Upper lobe of right lung (tissue), 1 donor: ENCODE measurements at regions not wholly inside any gene's neighbourhood (a gene's known extent, or its start where the extent isn't known, plus 50 kb on each side); places are given as distances from the start of the nearest gene placed in this dataset.
"Not testable (repeated sequence)": the region's sequence is repeated elsewhere in the genome, so short reads cannot be mapped to it uniquely, and the experiment has no call there.

ENCODE experiments used
- ATAC-seq: fragments of 200-7000 bp; cut with Tn5 transposase; one replicate; pipeline ENCODE4 v1.9.1; 2020; ENCODE audit warnings: mild to moderate bottlenecking, moderate library complexity
- DNase-seq: peaks from one replicate; pipeline ENCODE4 v3.0.0-alpha.2; 2020
- H3K27ac ChIP-seq: fragments of 200-600 bp; one replicate; pipeline ENCODE4 v1.8.0; 2022
- H3K27me3 ChIP-seq: fragments of 200-600 bp; one replicate; pipeline ENCODE4 v1.8.0; 2022; ENCODE audit warnings: mild to moderate bottlenecking
- H3K36me3 ChIP-seq: fragments of 200-600 bp; one replicate; pipeline ENCODE4 v1.8.0; 2022
- H3K4me1 ChIP-seq: fragments of 200-600 bp; one replicate; pipeline ENCODE4 v1.8.0; 2022
- H3K4me3 ChIP-seq: fragments of 200-600 bp; one replicate; pipeline ENCODE4 v1.8.0; 2022; ENCODE audit warnings: mild to moderate bottlenecking
- H3K9me3 ChIP-seq: fragments of 200-600 bp; one replicate; pipeline ENCODE4 v1.8.0; 2022
- intact Hi-C: fragments of 100-400 bp; cut with DNase I; formaldehyde crosslinking; loops from one replicate; pipeline ENCODE4 v1.11.0; 2022
- TF ChIP-seq, protein P1 (sequence below): fragments of 200-600 bp; IDR thresholded peaks from one replicate; pipeline ENCODE4 v1.8.0; 2022; ENCODE audit warnings: antibody characterized with exemption
- donor health status: DM: no; HTN: yes; CAD: no; lungs with severe emphysema.

- Histone ChIP-seq H3K27ac (no peak overlapping the region), H3K27me3 (no peaks in the 10 kb centered on the region), H3K4me1 (no peaks in the 10 kb centered on the region), H3K36me3 (no peaks in the 10 kb centered on the region), H3K4me3 (no peak overlapping the region), H3K9me3 (no peaks in the 10 kb centered on the region)
- ATAC-seq, result no peak
- TF ChIP-seq, protein P1, sequence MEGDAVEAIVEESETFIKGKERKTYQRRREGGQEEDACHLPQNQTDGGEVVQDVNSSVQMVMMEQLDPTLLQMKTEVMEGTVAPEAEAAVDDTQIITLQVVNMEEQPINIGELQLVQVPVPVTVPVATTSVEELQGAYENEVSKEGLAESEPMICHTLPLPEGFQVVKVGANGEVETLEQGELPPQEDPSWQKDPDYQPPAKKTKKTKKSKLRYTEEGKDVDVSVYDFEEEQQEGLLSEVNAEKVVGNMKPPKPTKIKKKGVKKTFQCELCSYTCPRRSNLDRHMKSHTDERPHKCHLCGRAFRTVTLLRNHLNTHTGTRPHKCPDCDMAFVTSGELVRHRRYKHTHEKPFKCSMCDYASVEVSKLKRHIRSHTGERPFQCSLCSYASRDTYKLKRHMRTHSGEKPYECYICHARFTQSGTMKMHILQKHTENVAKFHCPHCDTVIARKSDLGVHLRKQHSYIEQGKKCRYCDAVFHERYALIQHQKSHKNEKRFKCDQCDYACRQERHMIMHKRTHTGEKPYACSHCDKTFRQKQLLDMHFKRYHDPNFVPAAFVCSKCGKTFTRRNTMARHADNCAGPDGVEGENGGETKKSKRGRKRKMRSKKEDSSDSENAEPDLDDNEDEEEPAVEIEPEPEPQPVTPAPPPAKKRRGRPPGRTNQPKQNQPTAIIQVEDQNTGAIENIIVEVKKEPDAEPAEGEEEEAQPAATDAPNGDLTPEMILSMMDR, result no peak
- no peak for DNase-seq
- intact Hi-C loops, result no loop called here
Observed at GRCh38 chr2:16218161-16218560, 277.8 kb downstream of the MYCN start.

DNA sequence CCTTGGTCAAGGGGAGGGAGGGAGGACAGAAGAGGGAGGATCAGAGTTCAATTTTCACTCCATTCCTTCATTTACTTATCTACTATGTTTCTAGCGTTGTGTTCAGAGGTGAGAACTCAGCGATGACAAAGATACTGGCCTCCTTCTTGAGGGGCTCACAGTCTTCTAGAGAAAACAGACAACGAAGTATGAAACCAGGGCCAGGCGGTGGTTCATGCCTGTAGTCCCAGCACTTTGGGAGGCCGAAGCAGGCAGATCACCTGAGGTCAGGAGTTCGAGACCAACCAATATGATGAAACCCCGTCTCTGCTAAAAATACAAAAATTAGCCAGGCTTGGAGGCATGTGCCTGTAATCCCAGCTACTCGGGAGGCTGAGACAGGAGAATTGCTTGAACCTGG lies 277.4 kb downstream of the MYCN start:
- intact Hi-C loops, result not testable (repeated sequence)

GRCh38 chr2:16217291-16217690 lies 276.9 kb downstream of the MYCN start:
- H3K9me3 ChIP-seq, result no peaks in the 10 kb centered on the region
- H3K27ac ChIP-seq, result no peak overlapping the region
- H3K36me3 ChIP-seq, result no peaks in the 10 kb centered on the region
- H3K4me3 ChIP-seq, result no peak overlapping the region
- TF ChIP-seq, protein P1, result no peak
- H3K4me1 ChIP-seq, result no peaks in the 10 kb centered on the region
- no peaks in the 10 kb centered on the region for H3K27me3 ChIP-seq
- DNase-seq (no peak), ATAC-seq (no peak)
- intact Hi-C loops, result no loop called here

More for the DNA sequence above, 277.4 kb downstream of the MYCN start:
- not testable (repeated sequence) for H3K27ac ChIP-seq, DNase-seq, ATAC-seq, H3K4me3 ChIP-seq, H3K36me3 ChIP-seq, H3K27me3 ChIP-seq, H3K9me3 ChIP-seq, H3K4me1 ChIP-seq

GRCh38 chr2:16216558-16216945 lies 276.2 kb downstream of the MYCN start:
- H3K36me3 ChIP-seq, result no peaks in the 10 kb centered on the region
- H3K27me3 ChIP-seq, result no peaks in the 10 kb centered on the region
- no peaks in the 10 kb centered on the region for H3K4me1 ChIP-seq
- ATAC-seq (no peak), DNase-seq (no peak)
- TF ChIP-seq, protein P1, result no peak
- H3K9me3 ChIP-seq, result no peaks in the 10 kb centered on the region
- no peak overlapping the region for H3K27ac ChIP-seq
- no peak overlapping the region for H3K4me3 ChIP-seq
- intact Hi-C loops, result no loop called here

- H3K36me3 ChIP-seq, result no peaks in the 10 kb centered on the region
- ATAC-seq (no peak), DNase-seq (no peak)
- TF ChIP-seq, protein P1, result no peak
- H3K27ac ChIP-seq, result no peak overlapping the region
- no peak overlapping the region for H3K4me3 ChIP-seq
- H3K4me1 ChIP-seq, result no peaks in the 10 kb centered on the region
- H3K27me3 ChIP-seq, result no peaks in the 10 kb centered on the region
- intact Hi-C loops, result no loop called here
- H3K9me3 ChIP-seq, result no peaks in the 10 kb centered on the region
Observed at GRCh38 chr2:16215902-16216557, 275.7 kb downstream of the MYCN start.

GRCh38 chr2:16214861-16215260 lies 274.5 kb downstream of the MYCN start:
- ATAC-seq (no peak), DNase-seq (no peak)
- Histone ChIP-seq H3K4me1 (no peaks in the 10 kb centered on the region), H3K9me3 (no peaks in the 10 kb centered on the region), H3K4me3 (no peak overlapping the region), H3K27ac (no peak overlapping the region), H3K36me3 (no peaks in the 10 kb centered on the region), H3K27me3 (no peaks in the 10 kb centered on the region)
- TF ChIP-seq, protein P1, result no peak
- intact Hi-C loops, result no loop called here
